Natural killer cell (primary cell): ENCODE measurements at regions not wholly inside any gene's neighbourhood (a gene's known extent, or its start where the extent isn't known, plus 50 kb on each side); places are given as distances from the start of the nearest gene placed in this dataset.

Source experiments
- ATAC-seq, 3 donors: fragments of 150-1000 bp in 2 of 3; fragments of 200-7000 bp in 1 of 3; cut with Tn5 transposase; 1 replicate in 1 of 3; 2 replicates in 2 of 3; pipeline ENCODE4 v1.10.0; 2021; ENCODE audit warnings: mild to moderate bottlenecking in 2 of 3, moderate library complexity in 2 of 3
- DNase-seq, 2 donors: peaks; one replicate each; pipeline versions ENCODE4 v3.0.0 to v3.0.0-alpha.2; 2013 to 2021; ENCODE audit warnings: mixed read lengths in 1 of 2
- H3K27ac ChIP-seq: one replicate; pipeline ENCODE4 v1.5.1; 2013; ENCODE audit warnings: mild to moderate bottlenecking, low read length
- H3K27me3 ChIP-seq: one replicate; pipeline ENCODE4 v1.6.1; 2013; ENCODE audit warnings: low read length; ENCODE audit not compliant: control insufficient read depth, insufficient read depth
- H3K36me3 ChIP-seq: one replicate; pipeline ENCODE4 v1.6.1; 2013; ENCODE audit warnings: low read length; ENCODE audit not compliant: control insufficient read depth, insufficient read depth
- H3K4me1 ChIP-seq: one replicate; pipeline ENCODE4 v1.6.1; 2013; ENCODE audit warnings: low read length; ENCODE audit not compliant: control insufficient read depth, insufficient read depth
- H3K4me3 ChIP-seq: one replicate; pipeline ENCODE4 v1.5.1; 2013; ENCODE audit warnings: low read length
- H3K9me3 ChIP-seq: one replicate; pipeline ENCODE4 v1.6.1; 2013; ENCODE audit warnings: low read length; ENCODE audit not compliant: control insufficient read depth, insufficient read depth
- H3K27ac Mint-ChIP-seq, 2 donors: one replicate each; pipeline ENCODE4 v1.8.0; 2022; ENCODE audit warnings: mild to moderate bottlenecking in 2 of 2, mixed read lengths in 2 of 2, moderate library complexity in 1 of 2
- H3K27me3 Mint-ChIP-seq, 2 donors: one replicate each; pipeline ENCODE4 v1.8.0; 2022; ENCODE audit warnings: low read depth in 2 of 2, mixed read lengths in 2 of 2
- H3K36me3 Mint-ChIP-seq: one replicate; pipeline ENCODE4 v1.8.0; 2022; ENCODE audit warnings: mixed read lengths
- H3K4me1 Mint-ChIP-seq, 2 donors: one replicate each; pipeline ENCODE4 v1.8.0; 2022; ENCODE audit warnings: mixed read lengths in 2 of 2
- H3K4me3 Mint-ChIP-seq: one replicate; pipeline ENCODE4 v1.8.0; 2022; ENCODE audit warnings: mild to moderate bottlenecking, moderate library complexity, mixed read lengths
- H3K9me3 Mint-ChIP-seq, 2 donors: one replicate each; pipeline ENCODE4 v1.8.0; 2022; ENCODE audit warnings: mixed read lengths in 2 of 2
- WGBS: methylation state at CpG from one replicate; pipeline ENCODE4 v1.1.7; 2013; ENCODE audit warnings: missing lambda C conversion rate; ENCODE audit not compliant: insufficient coverage; 5-methylcytosine and 5-hydroxymethylcytosine counted together
- intact Hi-C: fragments of 100-400 bp; cut with micrococcal nuclease; formaldehyde crosslinking; loops from one replicate; pipeline ENCODE4 v1.14.2; 2022
- TF ChIP-seq, protein P1 (sequence below): fragments of 200-600 bp; IDR thresholded peaks from one replicate; pipeline ENCODE4 v1.8.0; 2022; ENCODE audit warnings: antibody characterized with exemption

DNA sequence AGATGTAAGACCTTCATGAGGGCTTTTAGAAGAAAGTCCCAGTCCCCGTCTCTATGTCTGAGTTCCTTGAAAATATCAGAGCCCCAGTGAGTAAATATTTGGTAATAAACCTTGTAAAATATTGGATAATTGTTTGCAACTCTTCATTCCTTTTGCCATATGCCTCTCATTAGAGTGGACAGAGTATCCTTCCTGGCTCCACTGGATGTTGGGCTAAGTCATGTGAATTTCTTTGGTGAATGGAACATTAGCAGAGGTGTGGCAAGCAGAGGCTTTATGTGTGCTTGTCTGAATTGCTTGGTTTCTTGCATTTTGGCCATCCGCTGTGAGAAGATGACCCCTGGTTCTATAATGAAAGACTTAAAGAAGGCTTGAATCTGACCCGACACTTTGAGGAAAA is 490.3 kb downstream of the METTL15 start:
- intact Hi-C loops: no loop called here
- TF ChIP-seq, protein P1, sequence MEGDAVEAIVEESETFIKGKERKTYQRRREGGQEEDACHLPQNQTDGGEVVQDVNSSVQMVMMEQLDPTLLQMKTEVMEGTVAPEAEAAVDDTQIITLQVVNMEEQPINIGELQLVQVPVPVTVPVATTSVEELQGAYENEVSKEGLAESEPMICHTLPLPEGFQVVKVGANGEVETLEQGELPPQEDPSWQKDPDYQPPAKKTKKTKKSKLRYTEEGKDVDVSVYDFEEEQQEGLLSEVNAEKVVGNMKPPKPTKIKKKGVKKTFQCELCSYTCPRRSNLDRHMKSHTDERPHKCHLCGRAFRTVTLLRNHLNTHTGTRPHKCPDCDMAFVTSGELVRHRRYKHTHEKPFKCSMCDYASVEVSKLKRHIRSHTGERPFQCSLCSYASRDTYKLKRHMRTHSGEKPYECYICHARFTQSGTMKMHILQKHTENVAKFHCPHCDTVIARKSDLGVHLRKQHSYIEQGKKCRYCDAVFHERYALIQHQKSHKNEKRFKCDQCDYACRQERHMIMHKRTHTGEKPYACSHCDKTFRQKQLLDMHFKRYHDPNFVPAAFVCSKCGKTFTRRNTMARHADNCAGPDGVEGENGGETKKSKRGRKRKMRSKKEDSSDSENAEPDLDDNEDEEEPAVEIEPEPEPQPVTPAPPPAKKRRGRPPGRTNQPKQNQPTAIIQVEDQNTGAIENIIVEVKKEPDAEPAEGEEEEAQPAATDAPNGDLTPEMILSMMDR: no peak
- no peaks in the 10 kb centered on the region for H3K4me1 ChIP-seq
- no peaks in the 10 kb centered on the region for H3K27me3 ChIP-seq
- H3K9me3 ChIP-seq: no peaks in the 10 kb centered on the region
- H3K36me3 Mint-ChIP-seq: no peaks in the 10 kb centered on the region
- WGBS: 95% methylated on average over 3 of the region's 3 CpGs
- H3K27ac ChIP-seq: no peak overlapping the region
- no peak overlapping the region for H3K4me3 Mint-ChIP-seq
- no peak overlapping the region for H3K4me3 ChIP-seq
- peaks cover 8 to 20% of the 10 kb centered on the region in 2 donors for H3K9me3 Mint-ChIP-seq
- DNase-seq (no peak), ATAC-seq (no peak)
- no peak overlapping the region for H3K27ac Mint-ChIP-seq
- no peaks in the 10 kb centered on the region for H3K4me1 Mint-ChIP-seq
- H3K27me3 Mint-ChIP-seq: no peaks in the 10 kb centered on the region
- no peaks in the 10 kb centered on the region for H3K36me3 ChIP-seq

DNA sequence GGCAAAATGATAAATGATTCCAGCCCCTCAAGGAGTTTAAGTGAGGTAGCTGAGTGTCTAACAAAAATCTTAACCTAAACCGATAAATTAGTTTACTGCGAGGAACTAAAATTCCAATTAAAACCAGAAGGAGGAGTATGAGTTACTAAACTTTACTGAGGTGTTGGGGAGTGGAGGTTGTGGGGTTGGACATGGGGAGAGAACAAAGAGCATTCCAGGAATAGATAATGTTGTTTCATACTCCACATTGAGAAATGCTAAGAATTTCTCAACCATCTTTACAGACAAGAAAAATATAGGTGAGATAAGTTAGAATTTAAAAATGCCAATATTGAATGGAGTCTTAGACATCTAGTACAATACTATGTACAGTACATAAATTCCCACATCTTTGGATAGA is 488.6 kb downstream of the METTL15 start:
- no peak overlapping the region for H3K27ac ChIP-seq
- H3K27me3 Mint-ChIP-seq: no peaks in the 10 kb centered on the region
- H3K9me3 ChIP-seq: no peaks in the 10 kb centered on the region
- DNase-seq (no peak), ATAC-seq (no peak)
- H3K4me3 ChIP-seq: no peak overlapping the region
- no peaks in the 10 kb centered on the region for H3K4me1 ChIP-seq
- peaks cover 9 to 21% of the 10 kb centered on the region in 2 donors for H3K9me3 Mint-ChIP-seq
- H3K36me3 Mint-ChIP-seq: no peaks in the 10 kb centered on the region
- TF ChIP-seq, protein P1: no peak
- no peaks in the 10 kb centered on the region for H3K36me3 ChIP-seq
- H3K4me1 Mint-ChIP-seq: no peaks in the 10 kb centered on the region
- 100% methylated on average over 2 of the region's 2 CpGs for WGBS
- H3K27ac Mint-ChIP-seq: no peak overlapping the region
- no peaks in the 10 kb centered on the region for H3K27me3 ChIP-seq
- intact Hi-C loops: no loop called here
- no peak overlapping the region for H3K4me3 Mint-ChIP-seq

DNA sequence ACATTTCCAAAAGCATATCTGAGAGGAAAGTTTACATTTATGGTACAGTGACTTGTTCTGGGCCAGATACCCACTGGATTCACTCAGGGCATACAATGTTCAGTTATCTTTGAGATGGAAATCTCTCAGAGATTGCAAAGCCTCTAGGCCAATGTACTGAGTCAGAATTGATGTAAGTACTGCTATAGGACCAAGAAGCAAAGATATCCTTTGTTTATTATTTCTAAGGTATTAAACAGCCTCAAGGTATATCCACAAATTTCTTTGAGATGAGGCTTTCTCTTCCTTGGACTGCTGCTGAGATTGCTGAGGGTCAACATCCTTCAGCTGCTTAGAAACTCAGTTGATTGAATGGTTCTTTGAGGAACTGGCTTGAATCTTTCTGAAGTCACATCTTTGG is 484.0 kb downstream of the METTL15 start:
- ATAC-seq: no peak
- no peaks in the 10 kb centered on the region for H3K27me3 Mint-ChIP-seq
- H3K4me1 Mint-ChIP-seq: no peaks in the 10 kb centered on the region
- Histone ChIP-seq H3K36me3 (no peaks in the 10 kb centered on the region), H3K27ac (no peak overlapping the region), H3K27me3 (no peaks in the 10 kb centered on the region), H3K9me3 (no peaks in the 10 kb centered on the region), H3K4me3 (no peak overlapping the region), H3K4me1 (no peaks in the 10 kb centered on the region)
- H3K36me3 Mint-ChIP-seq: no peaks in the 10 kb centered on the region
- DNase-seq: no peak
- no peak overlapping the region for H3K27ac Mint-ChIP-seq
- TF ChIP-seq, protein P1: no peak
- intact Hi-C loops: no loop called here
- H3K9me3 Mint-ChIP-seq: peaks cover 11 to 19% of the 10 kb centered on the region in 2 donors
- H3K4me3 Mint-ChIP-seq: no peak overlapping the region

DNA sequence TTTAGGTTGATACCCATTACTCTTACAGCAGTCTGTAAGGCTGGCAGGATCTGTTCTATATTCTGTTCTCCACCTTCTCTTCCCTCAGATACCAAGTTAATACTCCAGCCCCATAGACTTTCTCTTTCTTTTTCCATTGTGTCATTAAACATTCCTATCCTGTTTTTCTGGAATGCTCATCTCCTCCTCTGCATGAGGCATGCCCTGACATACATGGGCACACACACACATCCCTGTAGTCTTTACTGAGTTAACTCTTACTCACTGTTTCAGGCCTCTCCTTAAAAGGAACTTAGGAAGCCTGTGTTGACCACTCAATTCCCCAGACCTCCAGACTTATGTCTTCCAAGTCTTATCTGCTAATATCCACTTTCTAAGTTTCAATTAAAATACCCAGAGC is 476.8 kb downstream of the METTL15 start:
- Mint-ChIP-seq H3K36me3 (no peaks in the 10 kb centered on the region), H3K27me3 (no peaks in the 10 kb centered on the region), H3K4me3 (no peak overlapping the region), H3K4me1 (no peaks in the 10 kb centered on the region), H3K27ac (no peak overlapping the region), H3K9me3 (peaks cover 10 to 27% of the 10 kb centered on the region in 2 donors)
- TF ChIP-seq, protein P1: no peak
- Histone ChIP-seq H3K4me3 (no peak overlapping the region), H3K4me1 (no peaks in the 10 kb centered on the region), H3K27ac (no peak overlapping the region), H3K27me3 (no peaks in the 10 kb centered on the region), H3K36me3 (no peaks in the 10 kb centered on the region), H3K9me3 (no peaks in the 10 kb centered on the region)
- ATAC-seq (no peak), DNase-seq (no peak)
- intact Hi-C loops: no loop called here
